ENCODE measurements at regions not wholly inside any gene's neighbourhood (a gene's known extent, or its start where the extent isn't known, plus 50 kb on each side); places are given as distances from the start of the nearest gene placed in this dataset.

- no peak for DNase-seq
These were observed 51.1 kb upstream of the NCOA1 start for GRCh38 chr2:24439971-24440340.

- DNase-seq = no peak
These were observed 51.6 kb upstream of the NCOA1 start for GRCh38 chr2:24439280-24439970.

GRCh38 chr2:24438106-24438505, 52.9 kb upstream of the NCOA1 start:
- DNase-seq = no peak

GRCh38 chr2:24435391-24436316, 55.4 kb upstream of the NCOA1 start:
- peak; percentile 64 for DNase-seq

- DNase-seq = no peak
These were observed 56.5 kb upstream of the NCOA1 start for GRCh38 chr2:24434541-24434940.

- no peak for DNase-seq
These were observed 58.3 kb upstream of the NCOA1 start for GRCh38 chr2:24432735-24433134.

- DNase-seq = no peak
These were observed 58.9 kb upstream of the NCOA1 start for GRCh38 chr2:24432121-24432520.

- DNase-seq = no peak
These were observed 61.6 kb upstream of the NCOA1 start for GRCh38 chr2:24429197-24430074.

GRCh38 chr2:24424387-24424786, 64.1 kb upstream of the ITSN2 start:
- DNase-seq = no peak

GRCh38 chr2:24423095-24423494, 62.8 kb upstream of the ITSN2 start:
- no peak for DNase-seq

- DNase-seq = peak; percentile 66
These were observed 61.3 kb upstream of the ITSN2 start for GRCh38 chr2:24421668-24422067.

- DNase-seq = no peak
These were observed 60.0 kb upstream of the ITSN2 start for GRCh38 chr2:24420373-24420772.

- DNase-seq = no peak
These were observed 58.0 kb upstream of the ITSN2 start for GRCh38 chr2:24418166-24418841.

GRCh38 chr2:24412812-24413211, 52.5 kb upstream of the ITSN2 start:
- DNase-seq = no peak

- DNase-seq = no peak
These were observed 51.3 kb upstream of the ITSN2 start for GRCh38 chr2:24411488-24412151.

- DNase-seq = no peak
These were observed 50.6 kb upstream of the ITSN2 start for GRCh38 chr2:24410976-24411375.

GRCh38 chr2:24409700-24410556, 49.6 kb upstream of the ITSN2 start:
- peak; percentile 80 for DNase-seq
